ENCODE measurements at regions not wholly inside any gene's neighbourhood (a gene's known extent, or its start where the extent isn't known, plus 50 kb on each side); places are given as distances from the start of the nearest gene placed in this dataset.
"Not testable (repeated sequence)": the region's sequence is repeated elsewhere in the genome, so short reads cannot be mapped to it uniquely, and the experiment has no call there.

DNA sequence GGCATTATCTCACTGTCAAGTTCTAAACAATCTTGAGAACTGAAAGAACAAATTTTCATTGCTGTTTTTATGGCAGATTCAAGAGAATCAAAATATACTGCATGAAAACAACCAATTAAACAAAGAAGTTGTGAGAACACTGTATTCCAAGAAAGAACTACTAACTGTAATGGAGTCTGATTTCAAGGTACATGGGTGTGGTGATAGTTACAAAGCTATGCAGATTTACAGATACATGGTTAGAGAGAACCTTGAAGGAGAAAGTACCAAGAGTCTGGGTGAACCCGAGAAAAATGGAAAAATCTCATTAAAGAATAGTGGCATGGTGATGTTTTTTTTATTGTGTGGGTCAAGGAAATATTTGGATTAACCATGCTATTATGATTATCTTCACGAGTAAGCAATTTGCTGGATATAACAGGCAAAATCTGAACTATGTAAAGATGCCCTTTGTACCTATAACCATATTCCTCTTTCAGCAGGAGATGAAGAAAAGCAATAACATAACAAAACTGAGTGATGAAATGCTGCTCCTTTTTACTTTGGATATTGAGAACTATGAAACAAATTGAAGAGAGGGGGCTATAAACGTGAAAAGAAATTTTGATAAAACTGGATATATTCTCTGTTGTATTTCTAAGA lies 100.4 kb downstream of the PLSCR2 start:
- Histone ChIP-seq H3K4me2 (ENCODE audit: low read length) (no peak overlapping the region), H4K20me1 (ENCODE audit: insufficient read depth) (no peaks in the 10 kb centered on the region), H3K27me3 (ENCODE audit: insufficient read depth, low read depth, low read length) (no peaks in the 10 kb centered on the region), H3K9me2 (ENCODE audit: insufficient read depth, low read length) (no peaks in the 10 kb centered on the region), H3K9ac (ENCODE audit: low read length) (no peak overlapping the region), H3F3A (ENCODE audit: insufficient read depth, low read length, poor library complexity, severe bottlenecking) (no peaks in the 10 kb centered on the region), H3K4me3 (ENCODE audit: low read length) (no peak overlapping the region), H3K27ac (ENCODE audit: low read length) (no peak overlapping the region), H3K9me3 (ENCODE audit: low read length) (peaks cover 4% of the 10 kb centered on the region), H2AFZ (ENCODE audit: low read depth, low read length) (no peak overlapping the region), H3K36me3 (ENCODE audit: insufficient read depth, low read length) (no peaks in the 10 kb centered on the region), H3K79me2 (replicated peaks; ENCODE audit: insufficient read depth, low read length) (no peaks in the 10 kb centered on the region)
- TF ChIP-seq CTCF (IDR thresholded peaks at IDR 0.05; ENCODE audit: poor library complexity, severe bottlenecking): no peak
- no peak for TF ChIP-seq MXI1 (conservative IDR thresholded peaks at IDR 0.05; ENCODE audit: poor library complexity, severe bottlenecking)
- TF ChIP-seq TAF1 (IDR thresholded peaks at IDR 0.05; ENCODE audit: low read depth): no peak
- TF ChIP-seq EP300 (conservative IDR thresholded peaks at IDR 0.05; ENCODE audit: poor library complexity, severe bottlenecking): no peak
- no peak for TF ChIP-seq SMC3 (conservative IDR thresholded peaks at IDR 0.05; ENCODE audit: poor library complexity)
- TF ChIP-seq EZH2 (IDR thresholded peaks at IDR 0.05; ENCODE audit: borderline replicate concordance, insufficient read depth, low read length, poor library complexity, severe bottlenecking): no peak
- TF ChIP-seq, protein P1, sequence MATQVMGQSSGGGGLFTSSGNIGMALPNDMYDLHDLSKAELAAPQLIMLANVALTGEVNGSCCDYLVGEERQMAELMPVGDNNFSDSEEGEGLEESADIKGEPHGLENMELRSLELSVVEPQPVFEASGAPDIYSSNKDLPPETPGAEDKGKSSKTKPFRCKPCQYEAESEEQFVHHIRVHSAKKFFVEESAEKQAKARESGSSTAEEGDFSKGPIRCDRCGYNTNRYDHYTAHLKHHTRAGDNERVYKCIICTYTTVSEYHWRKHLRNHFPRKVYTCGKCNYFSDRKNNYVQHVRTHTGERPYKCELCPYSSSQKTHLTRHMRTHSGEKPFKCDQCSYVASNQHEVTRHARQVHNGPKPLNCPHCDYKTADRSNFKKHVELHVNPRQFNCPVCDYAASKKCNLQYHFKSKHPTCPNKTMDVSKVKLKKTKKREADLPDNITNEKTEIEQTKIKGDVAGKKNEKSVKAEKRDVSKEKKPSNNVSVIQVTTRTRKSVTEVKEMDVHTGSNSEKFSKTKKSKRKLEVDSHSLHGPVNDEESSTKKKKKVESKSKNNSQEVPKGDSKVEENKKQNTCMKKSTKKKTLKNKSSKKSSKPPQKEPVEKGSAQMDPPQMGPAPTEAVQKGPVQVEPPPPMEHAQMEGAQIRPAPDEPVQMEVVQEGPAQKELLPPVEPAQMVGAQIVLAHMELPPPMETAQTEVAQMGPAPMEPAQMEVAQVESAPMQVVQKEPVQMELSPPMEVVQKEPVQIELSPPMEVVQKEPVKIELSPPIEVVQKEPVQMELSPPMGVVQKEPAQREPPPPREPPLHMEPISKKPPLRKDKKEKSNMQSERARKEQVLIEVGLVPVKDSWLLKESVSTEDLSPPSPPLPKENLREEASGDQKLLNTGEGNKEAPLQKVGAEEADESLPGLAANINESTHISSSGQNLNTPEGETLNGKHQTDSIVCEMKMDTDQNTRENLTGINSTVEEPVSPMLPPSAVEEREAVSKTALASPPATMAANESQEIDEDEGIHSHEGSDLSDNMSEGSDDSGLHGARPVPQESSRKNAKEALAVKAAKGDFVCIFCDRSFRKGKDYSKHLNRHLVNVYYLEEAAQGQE (IDR thresholded peaks at IDR 0.05; ENCODE audit: borderline replicate concordance): no peak
- TF ChIP-seq POLR2AphosphoS5 (IDR thresholded peaks at IDR 0.05): no peak

DNA sequence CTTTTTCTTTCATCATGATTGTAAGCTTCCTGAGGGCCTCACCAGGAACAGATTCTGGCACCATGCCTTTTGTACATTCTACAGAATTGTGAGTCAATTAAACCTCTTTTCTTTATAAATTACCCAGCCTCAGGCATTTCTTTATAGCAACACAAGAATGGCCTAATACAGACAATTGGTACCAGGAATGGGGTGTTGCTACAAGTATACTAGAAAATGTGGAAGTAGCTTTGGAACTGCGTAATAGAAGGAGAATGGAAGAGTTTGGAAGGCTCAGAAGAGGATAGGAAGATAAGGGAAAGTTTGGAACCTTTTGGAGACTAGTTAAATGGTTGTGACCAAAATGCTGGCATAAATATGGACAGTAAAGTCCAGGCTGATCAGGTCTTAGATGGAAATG lies 108.9 kb upstream of the PLSCR4 start:
- TF ChIP-seq EP300 (conservative IDR thresholded peaks at IDR 0.05; ENCODE audit: poor library complexity, severe bottlenecking) (no peak), MXI1 (conservative IDR thresholded peaks at IDR 0.05; ENCODE audit: poor library complexity, severe bottlenecking) (no peak), EZH2 (IDR thresholded peaks at IDR 0.05; ENCODE audit: borderline replicate concordance, insufficient read depth, low read length, poor library complexity, severe bottlenecking) (no peak), RAD21 (conservative IDR thresholded peaks at IDR 0.05) (no peak), TAF1 (IDR thresholded peaks at IDR 0.05; ENCODE audit: low read depth) (no peak), CTCF (IDR thresholded peaks at IDR 0.05; ENCODE audit: poor library complexity, severe bottlenecking) (no peak), SMC3 (conservative IDR thresholded peaks at IDR 0.05; ENCODE audit: poor library complexity) (no peak), POLR2AphosphoS5 (IDR thresholded peaks at IDR 0.05) (no peak)
- TF ChIP-seq, protein P1 (IDR thresholded peaks at IDR 0.05; ENCODE audit: borderline replicate concordance): no peak
- no peak overlapping the region for H2AFZ ChIP-seq (ENCODE audit: low read depth, low read length)
- no peaks in the 10 kb centered on the region for H3F3A ChIP-seq (ENCODE audit: insufficient read depth, low read length, poor library complexity, severe bottlenecking)
- H3K36me3 ChIP-seq (ENCODE audit: insufficient read depth, low read length): no peaks in the 10 kb centered on the region
- H4K20me1 ChIP-seq (ENCODE audit: insufficient read depth): no peaks in the 10 kb centered on the region
- no peak overlapping the region for H3K4me3 ChIP-seq (ENCODE audit: low read length)
- no peak overlapping the region for H3K27ac ChIP-seq (ENCODE audit: low read length)
- no peaks in the 10 kb centered on the region for H3K27me3 ChIP-seq (ENCODE audit: insufficient read depth, low read depth, low read length)
- H3K9me2 ChIP-seq (ENCODE audit: insufficient read depth, low read length): no peaks in the 10 kb centered on the region
- H3K4me2 ChIP-seq (ENCODE audit: low read length): no peak overlapping the region
- no peaks in the 10 kb centered on the region for H3K79me2 ChIP-seq (replicated peaks; ENCODE audit: insufficient read depth, low read length)
- no peak overlapping the region for H3K9ac ChIP-seq (ENCODE audit: low read length)
- H3K9me3 ChIP-seq (ENCODE audit: low read length): no peaks in the 10 kb centered on the region

- not testable (repeated sequence) for H3K9ac ChIP-seq (ENCODE audit: low read length); H3K79me2 ChIP-seq (replicated peaks; ENCODE audit: insufficient read depth, low read length); H3K4me3 ChIP-seq (ENCODE audit: low read length); H3K9me2 ChIP-seq (ENCODE audit: insufficient read depth, low read length); H3K27me3 ChIP-seq (ENCODE audit: insufficient read depth, low read depth, low read length); H3K27ac ChIP-seq (ENCODE audit: low read length); H3F3A ChIP-seq (ENCODE audit: insufficient read depth, low read length, poor library complexity, severe bottlenecking); H2AFZ ChIP-seq (ENCODE audit: low read depth, low read length); H3K36me3 ChIP-seq (ENCODE audit: insufficient read depth, low read length); H3K4me2 ChIP-seq (ENCODE audit: low read length); H4K20me1 ChIP-seq (ENCODE audit: insufficient read depth); H3K9me3 ChIP-seq (ENCODE audit: low read length)
These were observed 103.5 kb upstream of the PLSCR4 start for GRCh38 chr3:146354421-146354820.

Data from neural cell (in vitro differentiated cells).